Right atrium auricular region (tissue), 2 donors: ENCODE measurements at regions not wholly inside any gene's neighbourhood (a gene's known extent, or its start where the extent isn't known, plus 50 kb on each side); places are given as distances from the start of the nearest gene placed in this dataset.

ENCODE experiments used
- DNase-seq: peaks from one replicate; pipeline ENCODE4 v3.0.0-alpha.2; 2019; ENCODE audit warnings: low spot score
- H3K27ac ChIP-seq, 2 donors: fragments of 200-600 bp; sonication (generic); 1 replicate in 1 of 2; 2 replicates in 1 of 2; pipeline ENCODE4 v1.5.1; 2016 to 2019
- H3K27me3 ChIP-seq, 2 donors: fragments of 200-600 bp; sonication (generic); one replicate each; pipeline versions ENCODE4 v1.5.1 to v1.6.0; 2017 to 2019
- H3K36me3 ChIP-seq: fragments of 200-600 bp; sonication (generic); one replicate; pipeline ENCODE4 v1.5.1; 2016
- H3K4me1 ChIP-seq, 2 donors: fragments of 200-600 bp; sonication (generic); one replicate each; pipeline versions ENCODE4 v1.5.1 to v1.6.0; 2017 to 2019
- H3K4me3 ChIP-seq, 2 donors: fragments of 200-600 bp; sonication (generic); 1 replicate in 1 of 2; 2 replicates in 1 of 2; pipeline ENCODE4 v1.5.1; 2017 to 2019; ENCODE audit warnings: mild to moderate bottlenecking in 1 of 2, moderate library complexity in 1 of 2
- H3K9me3 ChIP-seq, 2 donors: fragments of 200-600 bp; sonication (generic); one replicate each; pipeline ENCODE4 v1.5.1; 2019
- TF ChIP-seq, protein P1 (sequence below), 2 donors: fragments of 200-600 bp; sonication (generic); IDR thresholded peaks; one replicate each; pipeline ENCODE4 v1.5.1; 2019; ENCODE audit warnings: antibody characterized with exemption in 2 of 2

DNA sequence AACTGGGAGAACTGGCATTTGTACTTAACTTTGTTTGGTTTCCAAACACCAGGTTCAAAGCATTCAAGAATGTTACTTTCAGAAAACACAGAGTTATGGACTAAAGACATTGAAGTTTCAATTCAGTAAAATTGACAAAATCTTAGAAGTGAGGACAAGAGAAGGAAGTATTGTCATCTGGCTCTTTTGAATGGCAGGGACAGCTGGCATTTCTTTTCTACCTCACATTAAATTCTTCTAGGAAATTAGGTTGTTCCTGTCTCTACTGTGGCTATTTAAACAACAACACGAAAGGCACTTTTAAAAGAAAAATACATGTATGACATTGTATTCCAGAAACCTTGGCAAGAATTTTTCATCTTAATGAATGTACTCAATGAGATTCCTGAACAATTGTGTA lies 600.0 kb upstream of the CA10 start:
- H3K36me3 ChIP-seq = no peaks in the 10 kb centered on the region
- TF ChIP-seq, protein P1, sequence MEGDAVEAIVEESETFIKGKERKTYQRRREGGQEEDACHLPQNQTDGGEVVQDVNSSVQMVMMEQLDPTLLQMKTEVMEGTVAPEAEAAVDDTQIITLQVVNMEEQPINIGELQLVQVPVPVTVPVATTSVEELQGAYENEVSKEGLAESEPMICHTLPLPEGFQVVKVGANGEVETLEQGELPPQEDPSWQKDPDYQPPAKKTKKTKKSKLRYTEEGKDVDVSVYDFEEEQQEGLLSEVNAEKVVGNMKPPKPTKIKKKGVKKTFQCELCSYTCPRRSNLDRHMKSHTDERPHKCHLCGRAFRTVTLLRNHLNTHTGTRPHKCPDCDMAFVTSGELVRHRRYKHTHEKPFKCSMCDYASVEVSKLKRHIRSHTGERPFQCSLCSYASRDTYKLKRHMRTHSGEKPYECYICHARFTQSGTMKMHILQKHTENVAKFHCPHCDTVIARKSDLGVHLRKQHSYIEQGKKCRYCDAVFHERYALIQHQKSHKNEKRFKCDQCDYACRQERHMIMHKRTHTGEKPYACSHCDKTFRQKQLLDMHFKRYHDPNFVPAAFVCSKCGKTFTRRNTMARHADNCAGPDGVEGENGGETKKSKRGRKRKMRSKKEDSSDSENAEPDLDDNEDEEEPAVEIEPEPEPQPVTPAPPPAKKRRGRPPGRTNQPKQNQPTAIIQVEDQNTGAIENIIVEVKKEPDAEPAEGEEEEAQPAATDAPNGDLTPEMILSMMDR (IDR thresholded peaks at IDR 0.05) = no peak
- H3K27ac ChIP-seq = no peak overlapping the region
- no peak for DNase-seq
- no peaks in the 10 kb centered on the region for H3K9me3 ChIP-seq
- no peaks in the 10 kb centered on the region for H3K4me1 ChIP-seq
- no peaks in the 10 kb centered on the region for H3K27me3 ChIP-seq
- H3K4me3 ChIP-seq = no peak overlapping the region

DNA sequence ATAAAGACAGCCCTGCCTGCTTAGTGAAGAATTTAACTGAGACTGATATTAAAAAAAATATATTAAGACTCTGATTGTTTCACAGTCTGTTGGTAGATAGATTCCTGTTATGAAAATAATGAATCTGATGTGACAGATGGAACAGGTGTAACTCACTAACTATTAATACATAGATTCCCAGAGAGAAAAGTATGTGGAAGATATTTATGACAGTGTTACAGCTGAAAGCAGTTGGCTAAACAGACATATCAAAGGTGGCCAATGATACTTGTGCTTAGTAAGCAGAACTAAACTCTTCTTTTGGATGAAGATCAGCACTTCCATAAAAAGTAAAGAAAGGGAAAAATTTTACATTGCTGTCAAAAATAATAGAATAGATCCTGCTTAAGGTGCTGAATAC lies 598.2 kb upstream of the CA10 start:
- TF ChIP-seq, protein P1 (IDR thresholded peaks at IDR 0.05) = no peak
- H3K9me3 ChIP-seq = no peaks in the 10 kb centered on the region

DNA sequence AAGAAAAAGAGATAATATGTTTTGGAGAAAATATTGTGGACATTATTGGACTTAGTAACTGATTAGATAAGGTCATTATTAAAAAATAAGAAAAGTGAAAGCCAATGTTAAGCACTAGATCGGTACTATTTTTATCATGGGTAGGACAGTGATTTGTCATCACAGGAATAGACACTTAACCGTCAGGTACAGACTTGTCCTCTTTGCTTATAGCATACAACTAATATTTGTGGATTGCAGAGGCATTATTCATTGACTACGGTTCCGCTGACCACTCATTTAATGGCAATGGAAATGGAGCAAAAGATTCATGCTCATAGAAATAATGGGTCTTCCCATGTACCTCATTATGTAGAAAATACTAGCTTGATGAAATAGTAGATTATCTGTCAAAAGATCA lies 596.3 kb upstream of the CA10 start:
- Histone ChIP-seq H3K4me3 (no peak overlapping the region), H3K27ac (no peak overlapping the region), H3K9me3 (no peaks in the 10 kb centered on the region), H3K4me1 (no peaks in the 10 kb centered on the region), H3K27me3 (no peaks in the 10 kb centered on the region), H3K36me3 (no peaks in the 10 kb centered on the region)
- TF ChIP-seq, protein P1 (IDR thresholded peaks at IDR 0.05) = no peak
- DNase-seq = no peak

More for the DNA sequence above, 598.2 kb upstream of the CA10 start:
- no peak for DNase-seq
- H3K27ac ChIP-seq = no peak overlapping the region
- H3K4me3 ChIP-seq = no peak overlapping the region
- no peaks in the 10 kb centered on the region for H3K4me1 ChIP-seq
- no peaks in the 10 kb centered on the region for H3K27me3 ChIP-seq
- no peaks in the 10 kb centered on the region for H3K36me3 ChIP-seq

GRCh38 chr17:52751051-52751450 lies 592.5 kb upstream of the CA10 start:
- TF ChIP-seq, protein P1 (IDR thresholded peaks at IDR 0.05) = no peak
- Histone ChIP-seq H3K36me3 (no peaks in the 10 kb centered on the region), H3K4me3 (no peak overlapping the region), H3K27ac (no peak overlapping the region), H3K27me3 (no peaks in the 10 kb centered on the region), H3K4me1 (no peaks in the 10 kb centered on the region), H3K9me3 (no peaks in the 10 kb centered on the region)
- DNase-seq = no peak

DNA sequence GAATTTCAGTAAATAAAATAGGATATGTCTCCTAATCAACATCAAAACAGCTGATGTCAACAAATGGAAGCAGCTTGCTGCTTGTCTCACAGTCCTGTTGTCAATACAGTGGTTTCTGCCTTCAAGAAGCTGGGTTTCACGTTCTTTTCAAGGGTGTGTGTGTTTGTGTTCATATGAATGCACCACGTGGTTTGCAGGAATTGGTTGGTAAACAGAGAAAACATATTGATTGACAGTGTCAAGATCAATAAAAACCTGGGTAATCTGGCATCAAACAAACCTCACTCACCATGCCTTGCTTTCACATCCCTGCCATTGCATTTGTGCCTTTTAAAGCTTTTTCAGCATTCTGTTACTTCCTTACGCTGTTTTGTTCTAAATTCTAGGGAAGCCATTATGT lies 585.7 kb upstream of the CA10 start:
- TF ChIP-seq, protein P1 (IDR thresholded peaks at IDR 0.05) = no peak
- Histone ChIP-seq H3K36me3 (no peaks in the 10 kb centered on the region), H3K27me3 (no peaks in the 10 kb centered on the region), H3K9me3 (no peaks in the 10 kb centered on the region), H3K4me1 (no peaks in the 10 kb centered on the region), H3K27ac (no peak overlapping the region), H3K4me3 (no peak overlapping the region)
- DNase-seq = no peak

- TF ChIP-seq, protein P1 (IDR thresholded peaks at IDR 0.05) = no peak
- Histone ChIP-seq H3K9me3 (no peaks in the 10 kb centered on the region), H3K27ac (no peak overlapping the region), H3K36me3 (no peaks in the 10 kb centered on the region), H3K4me1 (no peaks in the 10 kb centered on the region), H3K27me3 (no peaks in the 10 kb centered on the region), H3K4me3 (no peak overlapping the region)
- no peak for DNase-seq
Observed at GRCh38 chr17:52740006-52740405, 581.5 kb upstream of the CA10 start.
